ENCODE measurements at regions not wholly inside any gene's neighbourhood (a gene's known extent, or its start where the extent isn't known, plus 50 kb on each side); places are given as distances from the start of the nearest gene placed in this dataset.

- TF ChIP-seq, protein P1, sequence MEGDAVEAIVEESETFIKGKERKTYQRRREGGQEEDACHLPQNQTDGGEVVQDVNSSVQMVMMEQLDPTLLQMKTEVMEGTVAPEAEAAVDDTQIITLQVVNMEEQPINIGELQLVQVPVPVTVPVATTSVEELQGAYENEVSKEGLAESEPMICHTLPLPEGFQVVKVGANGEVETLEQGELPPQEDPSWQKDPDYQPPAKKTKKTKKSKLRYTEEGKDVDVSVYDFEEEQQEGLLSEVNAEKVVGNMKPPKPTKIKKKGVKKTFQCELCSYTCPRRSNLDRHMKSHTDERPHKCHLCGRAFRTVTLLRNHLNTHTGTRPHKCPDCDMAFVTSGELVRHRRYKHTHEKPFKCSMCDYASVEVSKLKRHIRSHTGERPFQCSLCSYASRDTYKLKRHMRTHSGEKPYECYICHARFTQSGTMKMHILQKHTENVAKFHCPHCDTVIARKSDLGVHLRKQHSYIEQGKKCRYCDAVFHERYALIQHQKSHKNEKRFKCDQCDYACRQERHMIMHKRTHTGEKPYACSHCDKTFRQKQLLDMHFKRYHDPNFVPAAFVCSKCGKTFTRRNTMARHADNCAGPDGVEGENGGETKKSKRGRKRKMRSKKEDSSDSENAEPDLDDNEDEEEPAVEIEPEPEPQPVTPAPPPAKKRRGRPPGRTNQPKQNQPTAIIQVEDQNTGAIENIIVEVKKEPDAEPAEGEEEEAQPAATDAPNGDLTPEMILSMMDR (conservative IDR thresholded peaks at IDR 0.05; ENCODE audit: low read length): no peak
- no peak for TF ChIP-seq EZH2phosphoT487 (IDR thresholded peaks at IDR 0.05; ENCODE audit: borderline replicate concordance, low read depth, low read length)
Measured at GRCh38 chr10:57864765-57865680, 402.7 kb downstream of the IPMK start.
